ENCODE measurements at regions not wholly inside any gene's neighbourhood (a gene's known extent, or its start where the extent isn't known, plus 50 kb on each side); places are given as distances from the start of the nearest gene placed in this dataset.
"Not testable (repeated sequence)": the region's sequence is repeated elsewhere in the genome, so short reads cannot be mapped to it uniquely, and the experiment has no call there.

- DNase-seq, result no peak
These were observed 286.4 kb downstream of the PRDM5 start for GRCh38 chr4:120636120-120636630.

- no peak for DNase-seq
These were observed 288.7 kb downstream of the PRDM5 start for GRCh38 chr4:120633810-120634209.

GRCh38 chr4:120630427-120630826 is 292.1 kb downstream of the PRDM5 start:
- DNase-seq, result no peak

GRCh38 chr4:120629546-120630108 is 292.9 kb downstream of the PRDM5 start:
- DNase-seq, result no peak

- no peak for DNase-seq
These were observed 299.9 kb downstream of the PRDM5 start for GRCh38 chr4:120622601-120623000.

GRCh38 chr4:120617171-120617570 is 305.4 kb downstream of the PRDM5 start:
- DNase-seq, result no peak

- DNase-seq, result no peak
These were observed 306.5 kb downstream of the PRDM5 start for GRCh38 chr4:120616041-120616440.

GRCh38 chr4:120613778-120614177 is 308.7 kb downstream of the PRDM5 start:
- DNase-seq, result no peak

GRCh38 chr4:120611092-120611491 is 311.4 kb downstream of the PRDM5 start:
- DNase-seq, result no peak

- no peak for DNase-seq
These were observed 331.5 kb downstream of the PRDM5 start for GRCh38 chr4:120591038-120591437.

GRCh38 chr4:120589787-120590186 is 332.7 kb downstream of the PRDM5 start:
- DNase-seq, result no peak

- no peak for DNase-seq
These were observed 353.8 kb downstream of the PRDM5 start for GRCh38 chr4:120568731-120569130.

GRCh38 chr4:120561648-120562047 is 360.9 kb downstream of the PRDM5 start:
- DNase-seq, result no peak

- DNase-seq, result no peak
These were observed 365.2 kb downstream of the PRDM5 start for GRCh38 chr4:120557372-120557771.

GRCh38 chr4:120555058-120555457 is 367.5 kb downstream of the PRDM5 start:
- DNase-seq, result no peak

GRCh38 chr4:120554086-120554485 is 368.4 kb downstream of the PRDM5 start:
- no peak for DNase-seq

- not testable (repeated sequence) for DNase-seq
These were observed 371.8 kb downstream of the PRDM5 start for GRCh38 chr4:120550624-120551220.

GRCh38 chr4:120549011-120549570 is 373.4 kb downstream of the PRDM5 start:
- DNase-seq, result no peak

- DNase-seq, result no peak
These were observed 377.1 kb downstream of the PRDM5 start for GRCh38 chr4:120545391-120545790.

GRCh38 chr4:120544838-120545237 is 377.7 kb downstream of the PRDM5 start:
- no peak for DNase-seq

GRCh38 chr4:120540625-120541024 is 381.9 kb downstream of the PRDM5 start:
- DNase-seq, result no peak

- no peak for DNase-seq
These were observed 385.6 kb downstream of the PRDM5 start for GRCh38 chr4:120536884-120537283.

GRCh38 chr4:120528428-120528827 is 394.1 kb downstream of the PRDM5 start:
- no peak for DNase-seq

- DNase-seq, result no peak
These were observed 396.5 kb downstream of the PRDM5 start for GRCh38 chr4:120526033-120526432.

- DNase-seq, result no peak
These were observed 397.4 kb downstream of the PRDM5 start for GRCh38 chr4:120525106-120525505.

Measured in suppressor macrophage treated with lipopolysaccharide for 1 hour (primary cell).